GM12878 (cell line): ENCODE measurements at regions not wholly inside any gene's neighbourhood (a gene's known extent, or its start where the extent isn't known, plus 50 kb on each side); places are given as distances from the start of the nearest gene placed in this dataset.

Experiments
- ATAC-seq: fragments of 200-7000 bp; cut with Tn5 transposase; 3 replicates; pipeline ENCODE4 v1.9.1; 2020; ENCODE audit warnings: mild to moderate bottlenecking, moderate library complexity
- BruUV-seq: library from RNA; stranded (reverse); fragments of 400-500 nt; replicated peaks from 2 replicates; lab custom pipeline; 2021; lab: Mats Ljungman, UMichigan
- CTCF ChIA-PET: fragments of 300-600 bp; sonication (Branson Sonifier 250); formaldehyde crosslinking; extraction: SDS; loops from one replicate; lab custom pipeline; 2021; ENCODE audit warnings: inconsistent platforms; lab: Yijun Ruan, JAX
- POLR2A ChIA-PET: fragments of 350-600 bp; formaldehyde crosslinking; extraction: SDS; loops from one replicate; lab custom pipeline; 2021; ENCODE audit warnings: inconsistent platforms; lab: Charles Lee
- RAD21 ChIA-PET: fragments of 300-600 bp; sonication (Branson Sonifier 250); formaldehyde crosslinking; loops from one replicate; lab custom pipeline; 2023; ENCODE audit warnings: antibody characterized with exemption; ENCODE audit not compliant: unreplicated experiment; lab: Charles Lee
- SMC1A ChIA-PET: fragments of 300-600 bp; sonication (Branson Sonifier 250); formaldehyde crosslinking; loops from one replicate; lab custom pipeline; 2023; ENCODE audit not compliant: unreplicated experiment, uncharacterized antibody; lab: Charles Lee
- DNase-seq: peaks from one replicate; pipeline ENCODE4 v3.0.0-alpha.2; 2011; ENCODE audit warnings: low read depth, low spot score
- FAIRE-seq: peaks from 3 replicates; lab custom pipeline; 2011; peaks lifted over from hg19 to GRCh38; lab: Jason Lieb, UNC
- H2AFZ ChIP-seq: 2 replicates; pipeline ENCODE4 v1.6.0; 2011; ENCODE audit warnings: low read depth, low read length, control low read depth; ENCODE audit not compliant: control insufficient read depth
- H3K27ac ChIP-seq: 2 replicates; pipeline ENCODE4 v1.5.1; 2011; ENCODE audit warnings: control low read depth; ENCODE audit not compliant: control insufficient read depth, insufficient read depth
- H3K27me3 ChIP-seq, 2 experiments: replicated peaks in 1 of 2; 2 replicates each; pipeline versions ENCODE4 v1.6.0 to v1.6.1; 2011; ENCODE audit warnings: low read length in 1 of 2; ENCODE audit not compliant: control insufficient read depth in 2 of 2, insufficient read depth in 2 of 2
- H3K36me3 ChIP-seq, 2 experiments: 2 replicates each; pipeline ENCODE4 v1.5.1; 2011; ENCODE audit warnings: low read length in 1 of 2; ENCODE audit not compliant: control insufficient read depth in 2 of 2, insufficient read depth in 2 of 2
- H3K4me1 ChIP-seq: 2 replicates; pipeline ENCODE4 v1.6.1; 2011; ENCODE audit warnings: mild to moderate bottlenecking, low read length, moderate library complexity, mixed read lengths; ENCODE audit not compliant: control insufficient read depth, insufficient read depth
- H3K4me2 ChIP-seq: 2 replicates; pipeline ENCODE4 v1.6.0; 2011; ENCODE audit warnings: control low read depth; ENCODE audit not compliant: control insufficient read depth, insufficient read depth
- H3K4me3 ChIP-seq: fragments of 200-600 bp; sonication (generic); 2 replicates; pipeline ENCODE4 v1.5.1; 2016
- H3K79me2 ChIP-seq: 2 replicates; pipeline ENCODE4 v1.6.0; 2011; ENCODE audit warnings: low read length; ENCODE audit not compliant: control insufficient read depth, insufficient read depth
- H3K9ac ChIP-seq: 2 replicates; pipeline ENCODE4 v1.8.0; 2011; ENCODE audit warnings: low read length, control low read depth, mixed read lengths; ENCODE audit not compliant: control insufficient read depth, insufficient read depth
- H3K9me3 ChIP-seq: replicated peaks from 3 replicates; pipeline ENCODE4 v1.5.1; 2011; ENCODE audit warnings: mild to moderate bottlenecking, low read length; ENCODE audit not compliant: control insufficient read depth, insufficient read depth
- H4K20me1 ChIP-seq: 2 replicates; pipeline ENCODE4 v1.6.0; 2011; ENCODE audit not compliant: control insufficient read depth, insufficient read depth
- IRF3 ChIP-seq: fragments of 450-650 bp; IDR thresholded peaks from 2 replicates; pipeline ENCODE4 v1.6.1; 2014; ENCODE audit warnings: mild to moderate bottlenecking
- ZZZ3 ChIP-seq: IDR thresholded peaks from 2 replicates; pipeline ENCODE4 v1.6.1; 2011; ENCODE audit warnings: low read depth; ENCODE audit not compliant: control insufficient read depth, insufficient read length
- WGBS: methylation state at CpG from one replicate; pipeline ENCODE4 v1.1.6; 2016; ENCODE audit warnings: low lambda C conversion rate; ENCODE audit not compliant: insufficient replicate concordance, insufficient coverage; ENCODE audit errors: missing lambda C conversion rate; 5-methylcytosine and 5-hydroxymethylcytosine counted together
- in situ Hi-C: fragments of 300-500 bp; cut with MboI; formaldehyde crosslinking; loops from 9 replicates; pipeline ENCODE4 v1.14.3; 2018; ENCODE audit warnings: mixed read lengths
- intact Hi-C: fragments of 100-400 bp; cut with micrococcal nuclease; formaldehyde crosslinking; loops from one replicate; pipeline ENCODE4 v1.14.2; 2022; ENCODE audit not compliant: unreplicated experiment
- TF ChIP-seq, protein P1 (sequence below): fragments of 450-650 bp; IDR thresholded peaks from 2 replicates; pipeline ENCODE4 v1.6.1; 2017; ENCODE audit warnings: mild to moderate bottlenecking

GRCh38 chr3:72449551-72449950 lies 398.7 kb downstream of the SHQ1 start:
- ChIA-PET POLR2A (no interaction called here), CTCF (no interaction called here), SMC1A (interaction anchor here (1.2 kb wide), 1 partner anchor 8 kb away, joined by 4 read pairs; no protein-coding TSS in a partner anchor), RAD21 (no interaction called here)
- no peaks in the 10 kb centered on the region for H3K9me3 ChIP-seq
- no peak overlapping the region for H2AFZ ChIP-seq
- 75% methylated on average over 3 of the region's 3 CpGs for WGBS
- no TSS peak for BruUV-seq
- no peak overlapping the region for H3K9ac ChIP-seq
- no peaks in the 10 kb centered on the region; the same call in 1 of the 2 replicates for H4K20me1 ChIP-seq
- H3K4me3 ChIP-seq = no peak overlapping the region
- no peak for FAIRE-seq
- in situ Hi-C loops (no loop called here), intact Hi-C loops (loop anchor here (5.0 to 10.0 kb wide), 4 partner anchors 183 to 575 kb away; no protein-coding TSS in a partner anchor)
- no peaks in the 10 kb centered on the region for H3K36me3 ChIP-seq
- H3K79me2 ChIP-seq = peaks cover 22% of the 10 kb centered on the region
- H3K4me2 ChIP-seq = no peak overlapping the region
- TF ChIP-seq IRF3 (no peak), ZZZ3 (no peak)
- TF ChIP-seq, protein P1, sequence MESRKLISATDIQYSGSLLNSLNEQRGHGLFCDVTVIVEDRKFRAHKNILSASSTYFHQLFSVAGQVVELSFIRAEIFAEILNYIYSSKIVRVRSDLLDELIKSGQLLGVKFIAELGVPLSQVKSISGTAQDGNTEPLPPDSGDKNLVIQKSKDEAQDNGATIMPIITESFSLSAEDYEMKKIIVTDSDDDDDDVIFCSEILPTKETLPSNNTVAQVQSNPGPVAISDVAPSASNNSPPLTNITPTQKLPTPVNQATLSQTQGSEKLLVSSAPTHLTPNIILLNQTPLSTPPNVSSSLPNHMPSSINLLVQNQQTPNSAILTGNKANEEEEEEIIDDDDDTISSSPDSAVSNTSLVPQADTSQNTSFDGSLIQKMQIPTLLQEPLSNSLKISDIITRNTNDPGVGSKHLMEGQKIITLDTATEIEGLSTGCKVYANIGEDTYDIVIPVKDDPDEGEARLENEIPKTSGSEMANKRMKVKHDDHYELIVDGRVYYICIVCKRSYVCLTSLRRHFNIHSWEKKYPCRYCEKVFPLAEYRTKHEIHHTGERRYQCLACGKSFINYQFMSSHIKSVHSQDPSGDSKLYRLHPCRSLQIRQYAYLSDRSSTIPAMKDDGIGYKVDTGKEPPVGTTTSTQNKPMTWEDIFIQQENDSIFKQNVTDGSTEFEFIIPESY = no peak
- H3K4me1 ChIP-seq = peaks cover 6% of the 10 kb centered on the region; the same call in 1 of the 2 replicates
- no peak for DNase-seq
- no peaks in the 10 kb centered on the region; a peak in 1 of 4 replicates for H3K27me3 ChIP-seq
- no peak overlapping the region for H3K27ac ChIP-seq
- ATAC-seq = no peak
